ENCODE measurements at regions not wholly inside any gene's neighbourhood (a gene's known extent, or its start where the extent isn't known, plus 50 kb on each side); places are given as distances from the start of the nearest gene placed in this dataset.

DNA sequence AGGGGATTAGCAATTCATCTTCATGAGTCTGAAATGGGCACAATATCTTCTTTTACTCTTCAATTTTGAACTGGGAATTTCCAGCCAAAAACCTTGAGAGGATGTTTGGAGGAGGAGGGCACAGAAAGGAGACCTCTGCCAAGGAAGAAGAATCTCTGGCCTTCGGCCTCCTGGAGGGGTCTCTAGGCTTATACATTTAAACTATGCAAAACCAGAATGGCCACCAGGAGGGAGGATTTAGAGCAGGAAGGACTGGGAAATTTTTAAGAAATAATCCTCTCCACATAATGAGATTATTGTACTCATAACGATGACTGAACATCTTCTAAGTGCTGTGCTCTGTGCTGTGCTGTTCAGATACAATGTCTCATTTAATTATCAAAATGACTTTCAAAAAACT lies 325.9 kb downstream of the NDFIP2 start:
- H3K4me3 ChIP-seq (ENCODE audit: low read depth, low read length), result no peak overlapping the region
- DNase-seq (ENCODE audit: low read depth), result no peak
- TF ChIP-seq, protein P1, sequence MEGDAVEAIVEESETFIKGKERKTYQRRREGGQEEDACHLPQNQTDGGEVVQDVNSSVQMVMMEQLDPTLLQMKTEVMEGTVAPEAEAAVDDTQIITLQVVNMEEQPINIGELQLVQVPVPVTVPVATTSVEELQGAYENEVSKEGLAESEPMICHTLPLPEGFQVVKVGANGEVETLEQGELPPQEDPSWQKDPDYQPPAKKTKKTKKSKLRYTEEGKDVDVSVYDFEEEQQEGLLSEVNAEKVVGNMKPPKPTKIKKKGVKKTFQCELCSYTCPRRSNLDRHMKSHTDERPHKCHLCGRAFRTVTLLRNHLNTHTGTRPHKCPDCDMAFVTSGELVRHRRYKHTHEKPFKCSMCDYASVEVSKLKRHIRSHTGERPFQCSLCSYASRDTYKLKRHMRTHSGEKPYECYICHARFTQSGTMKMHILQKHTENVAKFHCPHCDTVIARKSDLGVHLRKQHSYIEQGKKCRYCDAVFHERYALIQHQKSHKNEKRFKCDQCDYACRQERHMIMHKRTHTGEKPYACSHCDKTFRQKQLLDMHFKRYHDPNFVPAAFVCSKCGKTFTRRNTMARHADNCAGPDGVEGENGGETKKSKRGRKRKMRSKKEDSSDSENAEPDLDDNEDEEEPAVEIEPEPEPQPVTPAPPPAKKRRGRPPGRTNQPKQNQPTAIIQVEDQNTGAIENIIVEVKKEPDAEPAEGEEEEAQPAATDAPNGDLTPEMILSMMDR (conservative IDR thresholded peaks at IDR 0.05; ENCODE audit: low read depth, low read length), result no peak

DNA sequence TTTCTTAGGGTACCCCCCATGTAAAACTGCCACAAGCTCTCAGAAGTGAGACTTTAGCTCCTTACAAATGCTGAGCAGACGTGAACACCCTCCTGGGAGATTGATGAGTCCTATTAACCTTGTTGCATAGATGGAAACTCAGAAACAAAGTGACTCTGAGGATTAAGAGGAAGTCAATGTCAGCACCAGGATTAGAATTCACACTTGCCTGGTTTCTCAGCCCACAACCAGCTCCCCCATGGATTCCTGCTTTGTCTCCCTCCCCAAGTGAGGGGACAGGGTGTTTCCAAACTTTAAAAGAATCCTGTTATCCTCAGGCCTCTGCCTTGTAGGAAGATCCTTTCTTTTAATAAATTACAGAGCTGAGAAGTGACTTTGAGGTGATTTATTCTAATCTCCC lies 324.4 kb downstream of the NDFIP2 start:
- TF ChIP-seq, protein P1 (conservative IDR thresholded peaks at IDR 0.05; ENCODE audit: low read depth, low read length), result no peak
- H3K4me3 ChIP-seq (ENCODE audit: low read depth, low read length), result no peak overlapping the region

GRCh38 chr13:79803989-79804388 lies 323.0 kb downstream of the NDFIP2 start:
- TF ChIP-seq, protein P1 (conservative IDR thresholded peaks at IDR 0.05; ENCODE audit: low read depth, low read length), result no peak
- no peak overlapping the region for H3K4me3 ChIP-seq (ENCODE audit: low read depth, low read length)
- no peak for DNase-seq (ENCODE audit: low read depth)

More for the DNA sequence above, 324.4 kb downstream of the NDFIP2 start:
- DNase-seq (ENCODE audit: low read depth), result no peak

- H3K4me3 ChIP-seq (ENCODE audit: low read depth, low read length), result no peak overlapping the region
- no peak for DNase-seq (ENCODE audit: low read depth)
- TF ChIP-seq, protein P1 (conservative IDR thresholded peaks at IDR 0.05; ENCODE audit: low read depth, low read length), result no peak
These were observed 322.3 kb downstream of the NDFIP2 start for GRCh38 chr13:79803296-79803695.

GRCh38 chr13:79802389-79803085 lies 321.6 kb downstream of the NDFIP2 start:
- no peak overlapping the region for H3K4me3 ChIP-seq (ENCODE audit: low read depth, low read length)
- DNase-seq (ENCODE audit: low read depth), result no peak

DNA sequence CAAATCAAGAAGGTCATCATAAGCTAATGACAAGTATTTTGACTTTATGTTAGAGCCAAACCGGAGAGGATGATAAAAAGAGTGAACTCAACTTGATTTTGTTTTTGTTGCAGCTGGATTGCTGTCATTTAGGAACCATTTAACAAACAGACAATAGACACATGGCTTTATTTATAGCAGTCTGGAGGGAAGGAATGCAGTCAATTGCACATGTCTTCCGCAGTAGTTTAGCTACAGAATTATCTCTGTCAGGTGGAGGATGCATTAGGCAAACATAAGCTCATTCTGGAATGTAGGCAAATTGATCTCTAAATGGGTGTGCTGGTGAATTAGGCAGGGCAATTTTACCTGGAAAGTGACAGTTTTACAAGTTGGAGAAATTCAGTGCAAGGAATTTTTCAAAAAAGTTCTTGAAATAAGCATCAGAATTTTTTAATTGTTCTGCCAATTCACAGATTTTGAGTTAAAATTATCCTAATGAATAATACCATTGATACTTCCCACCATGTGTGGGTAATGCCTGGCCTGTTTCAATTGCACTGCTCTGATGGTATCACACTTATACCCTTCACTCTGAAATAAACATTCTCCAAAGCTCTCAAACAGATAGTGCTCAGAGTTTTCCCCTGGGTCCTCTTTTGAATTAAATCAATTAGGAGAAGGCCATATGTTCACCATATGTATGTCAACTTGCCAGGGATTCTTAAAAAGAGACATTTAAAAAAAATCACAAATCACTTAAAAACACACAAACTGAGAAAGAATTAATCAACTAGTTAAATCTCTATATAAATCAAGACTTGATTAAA lies 318.3 kb downstream of the NDFIP2 start:
- TF ChIP-seq, protein P1 (conservative IDR thresholded peaks at IDR 0.05; ENCODE audit: low read depth, low read length), result no peak
- no peak for DNase-seq (ENCODE audit: low read depth)
- no peak overlapping the region for H3K4me3 ChIP-seq (ENCODE audit: low read depth, low read length)

More at GRCh38 chr13:79802389-79803085, 321.6 kb downstream of the NDFIP2 start:
- TF ChIP-seq, protein P1 (conservative IDR thresholded peaks at IDR 0.05; ENCODE audit: low read depth, low read length), result no peak

All from epithelial cell of proximal tubule (primary cell).